Stimulated activated CD4-positive, alpha-beta T cell treated with anti-CD3 and anti-CD28 coated beads, TNF-alpha, amount 100 ng/mL, for 24 hours (primary cell): ENCODE measurements at regions not wholly inside any gene's neighbourhood (a gene's known extent, or its start where the extent isn't known, plus 50 kb on each side); places are given as distances from the start of the nearest gene placed in this dataset.

Source experiments
- DNase-seq, 3 experiments: peaks; one replicate each; pipeline ENCODE4 v3.0.0-alpha.2; 2020; ENCODE audit warnings: low read depth in 3 of 3

DNA sequence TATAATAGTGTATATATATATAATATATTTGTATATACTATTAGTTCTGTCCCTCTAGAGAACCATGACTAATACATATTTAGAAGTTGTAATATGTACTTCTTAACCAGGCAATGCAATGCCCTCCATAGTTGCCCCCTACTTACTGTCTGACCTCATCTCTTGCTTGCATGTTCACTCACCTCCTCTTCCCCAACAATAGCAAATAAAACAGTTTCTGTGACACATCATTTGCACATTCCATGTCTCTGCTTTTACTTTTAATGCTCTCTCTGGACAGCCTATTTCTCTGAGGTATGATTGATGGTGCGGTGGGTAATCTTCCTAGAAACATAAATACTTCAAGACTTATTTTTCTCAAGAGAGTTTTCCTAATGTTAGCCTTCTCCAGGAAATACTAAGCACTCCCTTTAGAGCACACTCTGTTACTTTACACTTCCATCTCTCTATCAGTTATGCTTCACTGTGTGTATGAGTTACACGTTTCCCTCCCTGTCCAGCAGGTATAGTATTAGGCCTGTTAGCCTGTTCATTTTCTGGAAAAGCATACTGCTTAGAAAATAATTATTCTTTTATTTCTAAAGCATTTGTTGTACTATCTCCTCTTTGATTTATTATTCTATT is 295.6 kb upstream of the LRATD1 start:
- DNase-seq: no peak

GRCh38 chr2:14340703-14341102 is 291.8 kb upstream of the LRATD1 start:
- no peak for DNase-seq

GRCh38 chr2:14342313-14342712 is 290.2 kb upstream of the LRATD1 start:
- DNase-seq: no peak

DNA sequence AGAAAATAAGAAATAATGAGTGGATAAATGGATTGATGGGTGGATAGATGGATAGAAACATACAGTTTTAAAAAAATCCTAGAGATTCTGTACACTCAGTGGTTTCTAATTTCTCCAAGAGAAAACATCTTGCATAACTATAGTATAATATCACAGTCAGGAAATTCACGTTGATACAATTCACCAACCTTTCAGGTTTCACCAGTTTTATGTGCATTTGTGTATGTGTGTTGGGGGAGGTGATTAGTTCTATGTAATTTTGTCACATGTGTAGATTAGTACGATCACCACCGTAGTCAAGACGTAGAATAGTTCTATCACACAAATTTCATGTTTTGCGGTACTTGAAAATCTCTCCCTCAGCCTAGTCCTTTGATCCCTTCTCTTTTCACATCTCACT is 288.2 kb upstream of the LRATD1 start:
- no peak for DNase-seq

DNA sequence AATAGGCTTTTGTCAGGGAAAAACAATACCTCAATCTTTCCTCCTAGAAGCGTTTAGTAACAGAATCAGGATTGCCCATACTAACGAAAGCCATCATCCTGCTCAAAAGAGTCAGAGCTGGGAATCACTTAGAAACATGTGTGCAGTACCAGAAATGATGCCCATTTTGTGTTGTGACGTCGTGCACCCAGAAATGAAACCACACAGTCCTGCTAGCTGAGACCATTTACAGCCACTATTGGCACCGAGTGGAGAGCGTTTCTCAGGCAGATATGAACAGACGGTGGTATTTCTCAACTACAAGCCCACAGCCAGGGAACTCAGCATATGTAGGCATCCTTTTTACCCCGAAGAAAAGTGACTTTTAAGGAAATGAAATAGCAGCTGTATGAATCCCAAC is 284.3 kb upstream of the LRATD1 start:
- no peak for DNase-seq

GRCh38 chr2:14350856-14351255 is 281.7 kb upstream of the LRATD1 start:
- DNase-seq: no peak

- DNase-seq: no peak
Measured at GRCh38 chr2:14352067-14352466, 280.4 kb upstream of the LRATD1 start.

DNA sequence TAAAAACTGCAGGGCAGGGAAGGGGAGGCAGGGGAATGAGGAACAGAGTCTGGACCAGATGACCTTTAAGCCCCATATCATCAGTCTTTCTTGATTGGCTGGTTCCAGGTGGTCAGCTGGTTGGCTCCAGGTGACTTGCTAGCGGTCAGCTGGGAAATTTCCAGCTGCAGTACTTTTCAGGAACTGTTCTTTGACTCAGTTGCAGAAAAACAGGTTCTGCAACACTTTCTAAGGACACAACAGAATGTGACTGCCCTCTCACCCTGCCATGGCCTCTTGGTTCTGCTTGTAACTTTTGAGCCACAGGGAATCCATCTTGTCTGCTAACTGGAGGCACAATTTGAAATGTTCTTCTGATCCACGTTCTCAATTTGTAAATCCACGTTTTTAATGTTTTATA is 278.3 kb upstream of the LRATD1 start:
- DNase-seq: no peak

- DNase-seq: no peak
Measured at GRCh38 chr2:14355102-14355501, 277.4 kb upstream of the LRATD1 start.

- DNase-seq: no peak
Measured at GRCh38 chr2:14358339-14358738, 274.2 kb upstream of the LRATD1 start.

GRCh38 chr2:14358774-14359173 is 273.7 kb upstream of the LRATD1 start:
- no peak for DNase-seq

DNA sequence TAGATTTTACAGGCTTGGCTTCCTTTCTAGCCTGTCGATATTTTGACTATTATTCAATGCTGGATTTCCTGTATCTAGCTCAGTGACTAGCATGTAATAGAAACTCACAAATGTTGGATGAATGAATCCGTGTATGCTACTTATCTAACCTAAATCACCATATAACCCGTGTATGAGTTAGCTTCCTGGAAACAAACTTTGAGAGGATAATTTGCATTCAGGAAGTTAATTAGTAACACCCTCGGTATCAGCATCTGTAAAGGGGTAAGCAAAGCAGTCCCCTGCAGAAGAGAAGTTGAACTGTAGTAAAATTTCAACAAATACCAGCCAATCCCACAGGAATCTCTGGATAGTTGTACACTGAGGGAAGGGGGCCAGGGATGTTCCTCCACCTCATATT is 269.4 kb upstream of the LRATD1 start:
- no peak for DNase-seq

GRCh38 chr2:14363976-14364375 is 268.5 kb upstream of the LRATD1 start:
- DNase-seq: no peak

DNA sequence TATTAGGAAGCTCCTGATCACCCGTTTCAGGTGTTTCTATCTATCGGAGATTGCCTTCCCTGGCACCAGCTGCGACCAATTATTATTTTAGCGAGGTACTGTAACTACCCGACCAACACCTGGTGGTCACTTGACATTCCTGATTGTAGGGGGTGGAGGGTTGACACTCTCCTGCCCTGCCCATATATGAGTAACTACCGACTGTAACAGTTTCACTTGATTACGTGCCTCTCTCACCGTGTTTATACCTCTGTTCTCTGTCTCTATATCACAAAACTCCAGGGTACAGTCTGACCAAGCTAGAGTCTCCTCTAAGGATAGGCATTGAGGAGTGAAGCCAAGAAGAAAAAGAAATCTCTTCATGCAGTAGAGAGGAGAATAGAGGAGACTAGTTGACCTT is 268.0 kb upstream of the LRATD1 start:
- DNase-seq: no peak

GRCh38 chr2:14385043-14385442 is 247.5 kb upstream of the LRATD1 start:
- no peak for DNase-seq

DNA sequence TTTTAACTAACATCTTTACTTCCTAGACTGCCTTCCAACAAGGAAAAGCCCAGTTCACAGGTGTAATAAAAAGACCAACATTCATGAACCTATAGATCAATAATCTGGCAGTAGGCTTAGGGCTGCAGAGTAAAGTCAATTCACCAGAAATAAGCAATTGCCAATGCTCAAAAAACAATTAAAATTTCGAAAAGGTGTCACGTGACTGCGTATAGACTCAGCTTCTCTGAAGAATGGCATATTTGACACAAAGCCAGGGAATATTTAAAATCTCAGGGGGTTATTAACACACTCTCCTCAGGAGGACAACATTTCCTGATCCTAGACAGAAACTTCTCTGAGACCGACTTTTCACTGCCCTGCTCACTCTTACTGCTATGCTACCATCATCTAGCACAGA is 245.2 kb upstream of the LRATD1 start:
- DNase-seq: no peak

- no peak for DNase-seq
Measured at GRCh38 chr2:14388724-14389123, 243.8 kb upstream of the LRATD1 start.

DNA sequence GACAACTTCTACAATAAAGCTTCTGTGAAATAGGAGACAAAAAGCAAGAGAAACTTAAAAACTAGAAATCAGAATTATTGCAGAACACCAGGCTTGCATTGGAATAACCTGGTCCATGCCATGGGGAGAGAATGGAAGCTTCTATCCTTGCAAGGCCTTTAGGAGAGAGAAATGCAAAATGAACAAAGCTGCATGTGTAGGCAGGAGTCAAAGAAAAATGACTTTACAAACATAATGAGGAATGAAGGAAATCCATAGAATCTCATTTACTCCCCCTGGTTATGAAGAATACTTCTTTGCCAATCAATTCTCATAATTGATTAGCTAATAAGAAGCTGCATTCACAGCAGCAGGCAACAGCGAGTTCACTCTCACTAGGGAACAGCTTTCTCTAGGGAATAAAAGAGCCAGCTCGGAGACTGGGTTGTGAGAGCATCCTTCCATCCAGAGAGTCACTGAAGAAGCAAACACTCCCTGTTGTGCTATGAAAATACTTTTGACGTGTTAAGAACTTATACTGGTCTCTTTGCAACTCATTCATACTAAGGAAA is 235.9 kb upstream of the LRATD1 start:
- no peak for DNase-seq

GRCh38 chr2:14398641-14399040 is 233.9 kb upstream of the LRATD1 start:
- DNase-seq: no peak

- DNase-seq: no peak
Measured at GRCh38 chr2:14401873-14402272, 230.6 kb upstream of the LRATD1 start.

DNA sequence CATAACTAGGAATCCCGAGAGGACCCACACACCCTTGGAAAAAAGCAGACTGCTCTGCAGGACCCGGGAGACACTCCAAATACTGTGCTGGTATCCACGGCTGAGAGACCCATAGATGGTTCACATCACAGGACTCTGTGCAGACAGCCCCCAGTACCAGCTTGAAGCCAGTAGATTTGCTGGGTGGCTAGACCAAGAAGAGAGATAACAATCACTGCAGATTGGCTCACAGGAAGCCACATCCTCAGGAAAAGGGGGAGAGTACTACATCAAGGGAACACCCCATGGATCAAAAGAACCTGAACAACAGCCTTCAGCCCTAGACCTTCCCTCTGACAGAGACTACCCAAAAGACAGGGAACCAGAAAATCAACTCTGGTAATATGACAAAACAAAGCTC is 223.8 kb upstream of the LRATD1 start:
- DNase-seq: no peak

GRCh38 chr2:14417551-14417950 is 215.0 kb upstream of the LRATD1 start:
- no peak for DNase-seq

DNA sequence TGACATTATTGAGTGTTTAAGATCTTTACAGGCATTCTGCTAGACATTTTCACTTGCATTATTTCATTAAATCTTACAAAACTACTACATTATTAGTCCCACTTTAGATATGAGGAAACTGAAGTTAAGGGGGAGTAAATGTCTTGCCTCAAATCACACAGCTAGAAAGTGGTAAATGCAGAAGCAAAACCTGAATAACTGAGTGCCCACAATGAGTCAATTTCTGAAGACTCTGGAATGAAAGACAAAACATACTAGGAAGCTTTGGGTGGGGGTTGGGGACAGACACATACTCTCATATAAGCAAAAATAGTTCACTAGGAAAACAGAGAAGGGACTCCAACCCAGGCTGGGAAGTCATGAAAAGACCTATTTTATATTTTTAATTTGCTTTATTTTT is 214.4 kb upstream of the LRATD1 start:
- DNase-seq: no peak

DNA sequence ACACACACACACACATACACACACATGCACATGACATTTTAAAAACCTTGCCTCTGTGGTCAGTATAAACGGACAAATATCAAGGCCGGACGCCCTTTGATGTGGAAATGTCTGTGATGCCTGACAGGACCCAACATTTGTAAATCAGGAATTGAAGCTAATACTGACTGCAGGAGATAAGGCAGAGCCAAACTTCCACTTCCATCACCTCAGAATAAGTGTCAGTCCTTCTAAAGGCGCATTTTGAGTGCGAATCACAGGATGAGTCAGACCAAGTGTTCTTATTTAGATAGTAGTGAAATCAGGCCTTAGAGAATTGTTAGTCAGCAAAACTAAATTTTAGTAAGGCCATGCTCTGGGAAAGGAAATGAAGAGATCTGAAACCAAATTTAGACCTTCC is 211.7 kb upstream of the LRATD1 start:
- DNase-seq: no peak
